Frontal cortex (tissue), 3 donors: ENCODE measurements at regions not wholly inside any gene's neighbourhood (a gene's known extent, or its start where the extent isn't known, plus 50 kb on each side); places are given as distances from the start of the nearest gene placed in this dataset.
A peak's percentile ranks its signal among the peaks of the same experiment; 100 is the strongest.

Source experiments
- DNase-seq, 2 donors: peaks; one replicate each; pipeline ENCODE4 v3.0.0; 2012; ENCODE audit warnings: low spot score in 2 of 2
- FAIRE-seq: peaks from 2 replicates; lab custom pipeline; 2012; peaks lifted over from hg19 to GRCh38; lab: Jason Lieb, UNC
- donor health status: control.
- donor health status: control.
- donor health status: control.

GRCh38 chr9:106376689-106377088, 486.3 kb upstream of the ZNF462 start:
- FAIRE-seq (no peak), DNase-seq (no peak)

GRCh38 chr9:106383072-106383471, 479.9 kb upstream of the ZNF462 start:
- DNase-seq (no peak), FAIRE-seq (no peak)

GRCh38 chr9:106387965-106388364, 475.0 kb upstream of the ZNF462 start:
- FAIRE-seq (no peak), DNase-seq (no peak)

GRCh38 chr9:106393226-106393625, 469.7 kb upstream of the ZNF462 start:
- no peak for DNase-seq
- FAIRE-seq: no peak

- FAIRE-seq (no peak), DNase-seq (no peak)
Measured at GRCh38 chr9:106400170-106400569, 462.8 kb upstream of the ZNF462 start.

GRCh38 chr9:106400950-106401349, 462.0 kb upstream of the ZNF462 start:
- FAIRE-seq: no peak

GRCh38 chr9:106403081-106403480, 459.9 kb upstream of the ZNF462 start:
- FAIRE-seq (no peak), DNase-seq (no peak)

More at GRCh38 chr9:106400950-106401349, 462.0 kb upstream of the ZNF462 start:
- no peak for DNase-seq

- no peak for DNase-seq
- FAIRE-seq: peak; percentile 69
Measured at GRCh38 chr9:106404137-106404536, 458.8 kb upstream of the ZNF462 start.

GRCh38 chr9:106405871-106406435, 457.0 kb upstream of the ZNF462 start:
- FAIRE-seq: no peak
- DNase-seq: no peak

- FAIRE-seq (no peak), DNase-seq (no peak)
Measured at GRCh38 chr9:106414042-106414441, 448.9 kb upstream of the ZNF462 start.

GRCh38 chr9:106417685-106418084, 445.3 kb upstream of the ZNF462 start:
- FAIRE-seq (no peak), DNase-seq (no peak)

GRCh38 chr9:106419829-106420228, 443.1 kb upstream of the ZNF462 start:
- DNase-seq: no peak
- FAIRE-seq: no peak

GRCh38 chr9:106420511-106420944, 442.4 kb upstream of the ZNF462 start:
- DNase-seq: no peak
- no peak for FAIRE-seq

- no peak for FAIRE-seq
Measured at GRCh38 chr9:106421772-106422171, 441.2 kb upstream of the ZNF462 start.

GRCh38 chr9:106423575-106423974, 439.4 kb upstream of the ZNF462 start:
- no peak for FAIRE-seq

More at GRCh38 chr9:106421772-106422171, 441.2 kb upstream of the ZNF462 start:
- no peak for DNase-seq

GRCh38 chr9:106432631-106433030, 430.3 kb upstream of the ZNF462 start:
- DNase-seq (no peak), FAIRE-seq (no peak)

More at GRCh38 chr9:106423575-106423974, 439.4 kb upstream of the ZNF462 start:
- DNase-seq: no peak

- DNase-seq: no peak
Measured at GRCh38 chr9:106438928-106439327, 424.0 kb upstream of the ZNF462 start.

GRCh38 chr9:106441283-106441682, 421.7 kb upstream of the ZNF462 start:
- no peak for FAIRE-seq
- DNase-seq: no peak

More at GRCh38 chr9:106438928-106439327, 424.0 kb upstream of the ZNF462 start:
- FAIRE-seq: no peak

GRCh38 chr9:106443520-106443919, 419.4 kb upstream of the ZNF462 start:
- DNase-seq (no peak), FAIRE-seq (no peak)

GRCh38 chr9:106445107-106445506, 417.9 kb upstream of the ZNF462 start:
- DNase-seq: no peak
- no peak for FAIRE-seq

- FAIRE-seq: no peak
- DNase-seq: no peak
Measured at GRCh38 chr9:106449336-106449927, 413.5 kb upstream of the ZNF462 start.

GRCh38 chr9:106450549-106450948, 412.4 kb upstream of the ZNF462 start:
- FAIRE-seq: no peak

More at GRCh38 chr9:106450549-106450948, 412.4 kb upstream of the ZNF462 start:
- no peak for DNase-seq
